ENCODE measurements at regions not wholly inside any gene's neighbourhood (a gene's known extent, or its start where the extent isn't known, plus 50 kb on each side); places are given as distances from the start of the nearest gene placed in this dataset.

DNA sequence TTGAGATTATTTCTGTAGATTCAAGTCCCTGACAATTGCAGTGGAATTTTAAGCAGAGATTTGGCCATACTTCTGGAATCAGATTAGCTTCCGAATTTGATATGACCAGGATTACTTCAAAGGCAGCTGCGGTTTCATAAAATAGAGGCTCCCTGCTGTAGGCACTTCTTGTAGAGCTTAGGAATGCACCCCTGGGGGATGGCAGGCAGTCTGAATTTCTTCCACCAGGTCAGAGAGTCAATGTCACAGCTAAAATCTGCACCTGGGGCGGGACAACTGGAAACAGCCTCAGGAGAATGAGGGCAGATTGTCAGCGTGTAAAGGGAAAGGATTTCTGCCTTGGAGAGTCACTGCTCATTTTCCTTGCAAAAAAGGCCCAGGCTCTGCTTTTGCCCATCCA lies 182.6 kb downstream of the ARRDC4 start:
- peaks cover 11% of the 10 kb centered on the region for H3K4me1 ChIP-seq (ENCODE audit: control insufficient read depth, insufficient read depth, low read length)
- no peak overlapping the region for H3K4me3 ChIP-seq (ENCODE audit: low read depth, low read length)
- H3K27ac ChIP-seq (ENCODE audit: low read depth, low read length), result no peak overlapping the region
- no peaks in the 10 kb centered on the region for H3K36me3 ChIP-seq (ENCODE audit: control insufficient read depth, insufficient read depth, low read length)
- no peaks in the 10 kb centered on the region for H3K9me3 ChIP-seq (ENCODE audit: control insufficient read depth, insufficient read depth, low read depth, low read length)
- H3K27me3 ChIP-seq (ENCODE audit: control insufficient read depth, insufficient read depth, low read length), result no peaks in the 10 kb centered on the region
- no peak overlapping the region for H3K9ac ChIP-seq (ENCODE audit: low read length)

DNA sequence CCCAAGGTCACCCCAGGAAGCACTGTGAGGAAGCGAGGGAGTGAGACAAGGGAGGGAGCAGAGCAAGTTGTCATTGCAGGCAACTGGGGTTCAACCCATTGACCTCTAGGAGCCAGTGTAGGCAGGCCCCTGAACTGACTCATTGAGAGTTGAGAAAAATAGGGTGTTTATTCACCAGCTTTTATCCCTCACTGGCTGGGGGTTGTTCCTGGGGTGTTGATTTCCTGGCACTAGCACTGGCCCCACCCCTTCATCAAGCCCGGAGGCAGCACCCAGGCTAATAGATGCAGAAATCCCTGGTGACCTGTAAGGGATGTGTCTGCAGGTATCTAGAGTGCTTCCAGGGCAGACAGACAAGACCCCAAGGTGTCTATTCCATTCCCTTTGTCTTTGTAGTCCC lies 183.9 kb downstream of the ARRDC4 start:
- Histone ChIP-seq H3K9ac (ENCODE audit: low read length) (no peak overlapping the region), H3K9me3 (ENCODE audit: control insufficient read depth, insufficient read depth, low read depth, low read length) (no peaks in the 10 kb centered on the region), H3K27ac (ENCODE audit: low read depth, low read length) (no peak overlapping the region), H3K4me3 (ENCODE audit: low read depth, low read length) (no peak overlapping the region), H3K4me1 (ENCODE audit: control insufficient read depth, insufficient read depth, low read length) (peaks cover 11% of the 10 kb centered on the region), H3K36me3 (ENCODE audit: control insufficient read depth, insufficient read depth, low read length) (no peaks in the 10 kb centered on the region), H3K27me3 (ENCODE audit: control insufficient read depth, insufficient read depth, low read length) (no peaks in the 10 kb centered on the region)

DNA sequence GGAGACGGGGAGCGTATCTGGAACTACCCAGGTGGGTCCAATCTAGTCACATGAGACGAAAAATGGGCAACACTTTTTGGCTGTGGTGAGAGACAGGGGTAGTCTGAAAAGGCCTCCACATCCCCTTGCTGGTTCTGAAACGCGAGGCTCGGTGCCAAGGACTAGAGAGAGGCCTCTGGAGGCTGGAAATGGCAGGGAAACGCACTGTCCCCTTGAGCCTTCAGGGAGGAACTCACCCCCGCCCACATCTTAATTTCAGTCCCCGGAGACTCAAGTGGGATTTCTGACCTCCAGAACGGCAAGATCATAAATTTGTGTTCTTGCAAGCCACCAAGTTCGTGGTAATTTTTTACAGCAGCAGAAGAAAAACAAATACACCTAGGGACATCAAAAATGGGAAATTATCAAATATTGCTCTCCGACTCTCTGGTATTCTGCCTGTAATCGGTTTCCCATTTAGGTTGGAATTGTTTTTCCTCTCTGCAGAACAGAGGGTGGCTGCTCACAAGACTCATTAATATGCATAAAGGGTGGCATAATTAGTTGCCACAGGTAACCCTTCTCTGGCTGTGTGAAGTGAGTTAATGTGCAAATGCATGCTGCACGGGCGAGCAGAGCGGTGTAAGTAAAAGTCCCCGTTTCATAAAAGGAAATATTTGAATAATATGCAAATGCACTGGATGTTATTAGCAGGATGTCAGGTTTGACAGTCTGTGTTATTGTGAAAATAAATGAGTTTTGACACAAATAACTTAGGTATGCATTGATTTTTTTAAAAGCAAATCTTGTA lies 185.7 kb downstream of the ARRDC4 start:
- Histone ChIP-seq H3K4me1 (ENCODE audit: control insufficient read depth, insufficient read depth, low read length) (peaks cover 11% of the 10 kb centered on the region), H3K27ac (ENCODE audit: low read depth, low read length) (no peak overlapping the region), H3K4me3 (ENCODE audit: low read depth, low read length) (no peak overlapping the region), H3K27me3 (ENCODE audit: control insufficient read depth, insufficient read depth, low read length) (no peaks in the 10 kb centered on the region), H3K36me3 (ENCODE audit: control insufficient read depth, insufficient read depth, low read length) (no peaks in the 10 kb centered on the region), H3K9me3 (ENCODE audit: control insufficient read depth, insufficient read depth, low read depth, low read length) (no peaks in the 10 kb centered on the region), H3K9ac (ENCODE audit: low read length) (no peak overlapping the region)

- peaks cover 11% of the 10 kb centered on the region for H3K4me1 ChIP-seq (ENCODE audit: control insufficient read depth, insufficient read depth, low read length)
- no peaks in the 10 kb centered on the region for H3K27me3 ChIP-seq (ENCODE audit: control insufficient read depth, insufficient read depth, low read length)
- no peak overlapping the region for H3K9ac ChIP-seq (ENCODE audit: low read length)
- no peak overlapping the region for H3K27ac ChIP-seq (ENCODE audit: low read depth, low read length)
- no peaks in the 10 kb centered on the region for H3K36me3 ChIP-seq (ENCODE audit: control insufficient read depth, insufficient read depth, low read length)
- no peak overlapping the region for H3K4me3 ChIP-seq (ENCODE audit: low read depth, low read length)
- 0 out of 2 replicates have a peak, but pooled peaks cover 3% of the 10 kb centered on the region for H3K9me3 ChIP-seq (ENCODE audit: control insufficient read depth, insufficient read depth, low read depth, low read length)
These were observed 186.9 kb downstream of the ARRDC4 start for GRCh38 chr15:98147415-98147814.

GRCh38 chr15:98150084-98150483 lies 189.6 kb downstream of the ARRDC4 start:
- no peak overlapping the region for H3K4me3 ChIP-seq (ENCODE audit: low read depth, low read length)
- H3K36me3 ChIP-seq (ENCODE audit: control insufficient read depth, insufficient read depth, low read length), result no peaks in the 10 kb centered on the region
- 0 out of 2 replicates have a peak, but pooled peaks cover 3% of the 10 kb centered on the region for H3K9me3 ChIP-seq (ENCODE audit: control insufficient read depth, insufficient read depth, low read depth, low read length)
- H3K4me1 ChIP-seq (ENCODE audit: control insufficient read depth, insufficient read depth, low read length), result no peaks in the 10 kb centered on the region
- H3K9ac ChIP-seq (ENCODE audit: low read length), result no peak overlapping the region
- H3K27ac ChIP-seq (ENCODE audit: low read depth, low read length), result no peak overlapping the region
- H3K27me3 ChIP-seq (ENCODE audit: control insufficient read depth, insufficient read depth, low read length), result no peaks in the 10 kb centered on the region

DNA sequence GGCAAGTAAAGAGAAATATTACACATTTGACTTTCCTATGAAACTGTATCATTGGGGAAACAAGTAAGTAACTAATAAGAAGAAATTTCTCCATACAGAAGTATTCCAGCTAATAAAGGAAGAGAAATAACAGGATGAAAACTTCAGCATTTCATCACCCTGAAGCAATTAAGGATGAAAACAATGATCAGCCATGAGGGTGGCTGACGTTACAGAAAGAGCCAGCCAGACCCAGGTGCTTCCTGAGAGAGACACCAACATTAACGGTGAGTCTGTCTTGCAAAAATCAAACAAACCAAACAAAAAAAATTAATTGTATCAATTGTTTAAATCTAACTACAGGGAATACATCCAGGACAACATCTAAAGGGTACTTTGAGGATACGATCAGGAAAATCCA lies 190.0 kb downstream of the ARRDC4 start:
- Histone ChIP-seq H3K27ac (ENCODE audit: low read depth, low read length) (no peak overlapping the region), H3K9ac (ENCODE audit: low read length) (no peak overlapping the region)

GRCh38 chr15:98151096-98151495 lies 190.6 kb downstream of the ARRDC4 start:
- Histone ChIP-seq H3K4me1 (ENCODE audit: control insufficient read depth, insufficient read depth, low read length) (no peaks in the 10 kb centered on the region), H3K4me3 (ENCODE audit: low read depth, low read length) (no peak overlapping the region), H3K9ac (ENCODE audit: low read length) (no peak overlapping the region), H3K36me3 (ENCODE audit: control insufficient read depth, insufficient read depth, low read length) (no peaks in the 10 kb centered on the region), H3K9me3 (ENCODE audit: control insufficient read depth, insufficient read depth, low read depth, low read length) (0 out of 2 replicates have a peak, but pooled peaks cover 3% of the 10 kb centered on the region), H3K27ac (ENCODE audit: low read depth, low read length) (no peak overlapping the region), H3K27me3 (ENCODE audit: control insufficient read depth, insufficient read depth, low read length) (no peaks in the 10 kb centered on the region)

More for the DNA sequence above, 190.0 kb downstream of the ARRDC4 start:
- Histone ChIP-seq H3K36me3 (ENCODE audit: control insufficient read depth, insufficient read depth, low read length) (no peaks in the 10 kb centered on the region), H3K27me3 (ENCODE audit: control insufficient read depth, insufficient read depth, low read length) (no peaks in the 10 kb centered on the region), H3K4me1 (ENCODE audit: control insufficient read depth, insufficient read depth, low read length) (no peaks in the 10 kb centered on the region), H3K9me3 (ENCODE audit: control insufficient read depth, insufficient read depth, low read depth, low read length) (0 out of 2 replicates have a peak, but pooled peaks cover 3% of the 10 kb centered on the region), H3K4me3 (ENCODE audit: low read depth, low read length) (no peak overlapping the region)

DNA sequence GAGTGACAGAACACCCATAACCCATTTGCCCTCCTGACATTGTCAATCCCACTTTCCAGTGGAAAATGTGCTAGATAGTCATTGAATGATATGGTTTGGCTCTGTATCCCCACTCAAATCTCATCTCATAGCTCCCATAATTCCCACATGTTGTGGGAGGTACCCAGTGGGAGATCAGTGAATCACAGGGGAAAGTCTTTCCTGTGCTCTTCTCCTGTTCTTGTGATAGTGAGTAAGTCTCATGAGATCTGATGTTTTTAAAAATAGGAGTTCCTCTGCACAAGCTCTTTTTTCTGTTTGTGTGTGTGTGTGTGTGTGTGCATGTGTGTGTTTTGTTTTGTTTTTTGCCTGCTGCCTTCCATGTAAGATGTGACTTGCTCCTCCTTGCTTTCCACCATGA lies 191.7 kb downstream of the ARRDC4 start:
- Histone ChIP-seq H3K9me3 (ENCODE audit: control insufficient read depth, insufficient read depth, low read depth, low read length) (0 out of 2 replicates have a peak, but pooled peaks cover 3% of the 10 kb centered on the region), H3K4me1 (ENCODE audit: control insufficient read depth, insufficient read depth, low read length) (no peaks in the 10 kb centered on the region), H3K27me3 (ENCODE audit: control insufficient read depth, insufficient read depth, low read length) (no peaks in the 10 kb centered on the region), H3K9ac (ENCODE audit: low read length) (no peak overlapping the region), H3K4me3 (ENCODE audit: low read depth, low read length) (no peak overlapping the region), H3K27ac (ENCODE audit: low read depth, low read length) (no peak overlapping the region), H3K36me3 (ENCODE audit: control insufficient read depth, insufficient read depth, low read length) (no peaks in the 10 kb centered on the region)

DNA sequence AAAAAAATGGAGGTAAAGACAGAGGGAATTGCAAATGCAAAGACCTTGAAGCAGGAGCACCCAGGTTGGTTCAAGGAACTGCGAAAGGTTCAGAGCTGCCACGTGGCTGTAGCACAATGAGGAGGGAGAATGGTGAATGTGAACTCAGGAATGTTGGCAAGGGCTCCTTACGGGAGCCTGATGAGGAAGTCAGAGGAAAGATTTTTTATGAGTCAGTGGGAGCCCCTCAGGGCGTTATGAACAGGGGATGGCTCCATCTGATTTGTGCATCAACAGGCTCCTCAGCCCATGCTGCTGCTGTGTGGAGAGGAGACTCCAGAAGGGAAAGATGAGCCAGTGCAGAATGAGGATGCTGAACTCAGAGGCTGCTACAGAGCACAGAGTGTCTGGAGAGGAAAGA lies 194.4 kb downstream of the ARRDC4 start:
- H3K27me3 ChIP-seq (ENCODE audit: control insufficient read depth, insufficient read depth, low read length), result no peaks in the 10 kb centered on the region
- H3K4me3 ChIP-seq (ENCODE audit: low read depth, low read length), result no peak overlapping the region
- no peak overlapping the region for H3K27ac ChIP-seq (ENCODE audit: low read depth, low read length)
- H3K9ac ChIP-seq (ENCODE audit: low read length), result no peak overlapping the region
- H3K4me1 ChIP-seq (ENCODE audit: control insufficient read depth, insufficient read depth, low read length), result no peaks in the 10 kb centered on the region
- 0 out of 2 replicates have a peak, but pooled peaks cover 3% of the 10 kb centered on the region for H3K9me3 ChIP-seq (ENCODE audit: control insufficient read depth, insufficient read depth, low read depth, low read length)
- H3K36me3 ChIP-seq (ENCODE audit: control insufficient read depth, insufficient read depth, low read length), result no peaks in the 10 kb centered on the region

- Histone ChIP-seq H3K4me3 (ENCODE audit: low read depth, low read length) (no peak overlapping the region), H3K27ac (ENCODE audit: low read depth, low read length) (no peak overlapping the region), H3K36me3 (ENCODE audit: control insufficient read depth, insufficient read depth, low read length) (no peaks in the 10 kb centered on the region), H3K27me3 (ENCODE audit: control insufficient read depth, insufficient read depth, low read length) (no peaks in the 10 kb centered on the region), H3K9ac (ENCODE audit: low read length) (no peak overlapping the region), H3K4me1 (ENCODE audit: control insufficient read depth, insufficient read depth, low read length) (no peaks in the 10 kb centered on the region), H3K9me3 (ENCODE audit: control insufficient read depth, insufficient read depth, low read depth, low read length) (0 out of 2 replicates have a peak, but pooled peaks cover 3% of the 10 kb centered on the region)
These were observed 194.9 kb downstream of the ARRDC4 start for GRCh38 chr15:98155356-98155755.

DNA sequence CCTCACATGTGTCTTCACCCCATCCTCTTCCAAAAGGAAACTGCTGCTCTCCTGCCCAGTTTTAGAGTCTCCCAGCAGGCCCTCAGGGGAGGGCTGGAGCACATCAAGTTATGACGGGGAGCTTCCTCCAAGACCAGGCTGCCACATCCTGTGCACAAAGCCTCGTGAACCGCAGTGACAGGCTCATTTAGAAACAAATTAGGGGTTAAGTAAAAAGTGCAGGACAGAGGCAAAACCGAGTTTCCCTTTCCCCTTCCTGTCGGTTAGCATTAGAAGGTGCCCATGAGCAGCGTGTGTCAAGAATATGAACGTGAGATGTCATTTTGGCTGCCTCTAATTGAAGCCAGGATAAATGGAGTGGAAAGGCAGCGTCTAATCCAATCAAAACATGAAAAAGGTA lies 199.7 kb downstream of the ARRDC4 start:
- Histone ChIP-seq H3K9ac (ENCODE audit: low read length) (no peak overlapping the region), H3K9me3 (ENCODE audit: control insufficient read depth, insufficient read depth, low read depth, low read length) (peaks cover 16% of the 10 kb centered on the region; the same call in 1 of the 2 replicates), H3K27ac (ENCODE audit: low read depth, low read length) (no peak overlapping the region), H3K36me3 (ENCODE audit: control insufficient read depth, insufficient read depth, low read length) (no peaks in the 10 kb centered on the region), H3K4me3 (ENCODE audit: low read depth, low read length) (no peak overlapping the region), H3K27me3 (ENCODE audit: control insufficient read depth, insufficient read depth, low read length) (no peaks in the 10 kb centered on the region; the same call in 1 of the 2 replicates), H3K4me1 (ENCODE audit: control insufficient read depth, insufficient read depth, low read length) (no peaks in the 10 kb centered on the region)

Data from HUES6 (cell line).